T47D (cell line): ENCODE measurements at regions not wholly inside any gene's neighbourhood (a gene's known extent, or its start where the extent isn't known, plus 50 kb on each side); places are given as distances from the start of the nearest gene placed in this dataset.

Experiments used
- DNase-seq, 2 experiments: peaks; one replicate each; pipeline versions ENCODE4 v3.0.0 to v3.0.0-alpha.2; 2011 to 2012; ENCODE audit warnings: low read depth in 1 of 2, low spot score in 1 of 2
- JUND ChIP-seq: IDR thresholded peaks from 2 replicates; pipeline ENCODE4 v1.6.1; 2012; ENCODE audit warnings: low read depth
- in situ Hi-C: cut with HindIII; loops from 2 replicates; pipeline ENCODE4 v1.10.0; 2016; ENCODE audit warnings: low sequenced_read_pairs, low pct_unique_long_range_greater_than_20kb

DNA sequence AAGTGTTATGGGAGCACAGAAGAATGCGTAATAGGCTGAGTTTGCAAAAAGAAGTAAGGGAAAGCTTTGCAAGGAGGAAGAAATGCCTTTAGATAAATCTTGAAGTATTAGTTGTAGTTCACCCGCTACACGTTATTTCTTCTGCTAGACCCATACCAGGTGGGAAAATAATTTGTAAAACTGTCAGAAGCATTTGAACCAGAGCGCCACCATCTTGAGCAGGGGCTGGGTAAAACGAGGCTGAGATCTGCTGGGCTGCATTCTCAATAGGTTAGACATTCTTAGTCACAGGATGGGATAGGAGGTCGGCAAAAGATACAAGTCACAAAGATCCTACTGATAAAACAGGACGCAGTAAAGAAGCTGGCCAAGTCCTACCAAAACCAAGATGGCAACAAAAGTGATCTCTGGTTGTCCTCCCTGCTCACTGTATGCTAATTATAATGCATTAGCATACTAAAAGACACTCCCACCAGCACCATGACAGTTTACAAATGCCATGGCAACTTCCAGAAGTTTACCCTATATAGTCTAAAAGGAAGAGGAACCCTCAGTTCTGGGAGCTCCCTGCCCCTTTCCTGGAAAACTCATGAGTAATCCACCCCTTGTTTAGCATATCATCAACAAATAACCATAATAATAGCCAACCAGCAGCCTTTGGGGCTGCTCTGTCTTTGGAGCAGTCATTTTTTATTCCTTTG is 50.0 kb upstream of the ZNF280D start:
- DNase-seq, result no peak
- in situ Hi-C loops, result no loop called here
- no peak for TF ChIP-seq JUND
